Colon (tissue), 2 donors: ENCODE measurements at regions not wholly inside any gene's neighbourhood (a gene's known extent, or its start where the extent isn't known, plus 50 kb on each side); places are given as distances from the start of the nearest gene placed in this dataset.
"Not testable (repeated sequence)": the region's sequence is repeated elsewhere in the genome, so short reads cannot be mapped to it uniquely, and the experiment has no call there.

Experiments
- FAIRE-seq: peaks from 2 replicates; lab custom pipeline; 2012; peaks lifted over from hg19 to GRCh38; lab: Jason Lieb, UNC
- donor health status: control.
- donor health status: control.

DNA sequence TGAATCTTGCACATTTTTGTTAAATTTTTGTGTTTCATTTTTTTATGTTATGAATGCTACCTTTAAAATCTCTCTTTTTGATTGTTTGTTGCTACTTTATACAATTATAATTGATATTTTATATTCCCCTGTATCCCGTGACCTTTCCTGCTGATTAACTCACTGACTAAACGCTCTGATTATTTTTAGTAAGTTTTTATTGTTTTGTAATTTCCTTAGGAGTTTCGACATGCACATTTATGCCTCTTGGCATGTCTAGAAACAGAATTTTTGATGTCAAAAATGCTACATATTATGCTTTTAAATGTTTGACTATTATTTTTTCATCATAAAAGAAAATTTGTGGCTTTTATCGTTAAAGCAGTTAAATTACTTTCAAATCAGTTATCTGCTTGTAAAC, 1131.6 kb upstream of the TMEFF2 start:
- no peak for FAIRE-seq

DNA sequence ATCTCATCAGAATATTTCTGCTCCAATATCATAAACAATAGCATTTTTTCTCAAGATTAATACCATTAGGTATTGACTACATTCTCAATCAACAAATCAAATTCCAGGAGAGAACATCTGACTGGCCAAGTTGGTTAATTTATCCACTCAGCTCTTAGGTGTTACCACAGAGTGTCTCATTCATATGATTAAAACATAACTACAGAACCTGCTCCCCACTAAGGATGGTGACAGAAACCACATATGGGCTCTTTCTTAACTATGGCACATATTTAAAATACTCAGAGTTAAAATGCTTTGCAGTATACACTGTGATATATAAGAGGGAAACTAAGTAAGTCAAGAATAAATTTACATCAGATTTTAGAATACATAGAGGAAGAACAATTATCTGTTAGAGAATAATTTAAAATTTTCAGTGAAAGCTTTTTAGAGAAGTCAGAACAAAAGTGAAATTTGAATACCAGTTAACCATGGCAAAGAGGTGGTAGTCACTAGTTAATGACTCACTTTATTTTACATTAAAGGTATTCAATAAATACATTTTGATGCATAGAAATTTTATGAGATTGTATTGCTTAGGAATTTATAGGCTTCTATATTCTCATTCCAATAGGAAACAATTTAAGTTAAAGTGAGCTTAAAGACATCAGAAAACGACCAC, 1120.8 kb upstream of the TMEFF2 start:
- no peak for FAIRE-seq

DNA sequence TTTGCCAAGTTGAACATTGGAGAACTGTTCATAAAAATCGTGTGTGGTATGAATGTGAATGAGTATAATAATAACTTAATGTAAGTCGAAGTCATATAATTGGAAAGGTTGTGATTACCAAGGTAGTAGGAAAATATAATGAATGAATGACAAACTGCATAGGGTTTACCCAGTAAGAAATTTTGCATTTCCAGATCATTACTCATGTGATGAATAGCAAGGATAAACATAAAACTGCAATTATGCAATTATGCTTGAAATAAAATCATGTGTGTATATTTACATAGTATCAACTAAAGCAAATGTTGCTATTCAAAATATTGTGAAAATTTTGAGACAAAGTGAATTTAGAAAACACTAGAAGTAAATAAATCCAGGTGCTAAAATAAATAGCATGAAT, 1108.7 kb upstream of the TMEFF2 start:
- no peak for FAIRE-seq

DNA sequence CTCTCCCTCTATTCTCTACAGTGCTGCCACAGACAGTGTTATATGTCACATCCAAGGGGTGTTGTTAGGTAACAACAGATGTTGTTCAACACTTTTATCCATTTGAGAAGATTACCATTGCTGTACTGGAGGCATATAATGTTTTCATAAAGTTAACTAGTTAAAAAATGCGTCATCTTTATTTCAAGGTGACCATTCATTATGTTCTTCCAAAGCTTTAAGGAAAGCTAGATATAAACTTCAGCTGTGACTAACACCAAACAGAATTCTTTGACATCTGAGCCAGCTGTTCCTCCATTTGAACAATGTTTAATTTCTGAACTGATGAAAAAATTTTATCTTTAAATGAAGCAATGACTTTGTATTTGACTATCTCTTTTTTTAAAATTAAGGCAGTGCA, 1099.6 kb upstream of the TMEFF2 start:
- FAIRE-seq: no peak

DNA sequence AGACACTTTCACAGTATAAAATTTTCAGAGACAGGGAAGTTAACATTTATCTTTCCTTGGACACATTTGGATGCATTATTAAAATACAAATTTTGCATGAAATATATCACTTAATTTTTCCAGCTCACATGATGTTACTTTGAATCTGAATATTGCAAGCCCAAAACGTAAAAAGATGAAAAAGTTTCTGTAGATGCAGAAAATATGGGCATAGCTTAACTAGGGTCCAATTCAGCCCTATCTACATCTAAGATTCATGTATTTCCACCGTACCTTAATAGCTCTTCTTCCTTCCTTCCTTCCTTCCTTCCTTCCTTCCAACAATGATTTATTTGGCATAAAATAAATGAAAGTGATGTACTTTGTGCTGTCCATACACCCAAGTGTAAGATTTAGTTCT, 1084.6 kb upstream of the TMEFF2 start:
- no peak for FAIRE-seq

DNA sequence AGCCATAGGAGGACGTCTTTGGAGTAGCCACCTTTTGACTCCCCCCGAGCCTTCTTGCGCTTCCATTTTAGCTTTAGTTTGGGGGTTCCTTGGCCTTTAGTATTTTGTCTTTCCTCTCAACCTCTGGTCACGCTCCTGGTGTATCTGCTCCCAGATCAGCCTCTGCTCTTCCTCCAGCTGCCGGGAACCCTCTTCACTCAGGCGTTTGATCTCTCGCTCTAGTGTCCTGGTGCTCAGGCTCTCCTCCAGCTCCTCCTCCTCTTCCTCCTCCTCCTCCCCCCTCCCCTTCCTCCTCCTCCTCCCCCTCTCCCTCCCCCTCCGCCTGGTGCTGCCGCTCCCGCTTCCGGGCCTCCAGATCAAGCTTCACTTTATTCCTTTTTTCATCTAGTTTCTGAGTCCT, 1082.3 kb upstream of the TMEFF2 start:
- no peak for FAIRE-seq

DNA sequence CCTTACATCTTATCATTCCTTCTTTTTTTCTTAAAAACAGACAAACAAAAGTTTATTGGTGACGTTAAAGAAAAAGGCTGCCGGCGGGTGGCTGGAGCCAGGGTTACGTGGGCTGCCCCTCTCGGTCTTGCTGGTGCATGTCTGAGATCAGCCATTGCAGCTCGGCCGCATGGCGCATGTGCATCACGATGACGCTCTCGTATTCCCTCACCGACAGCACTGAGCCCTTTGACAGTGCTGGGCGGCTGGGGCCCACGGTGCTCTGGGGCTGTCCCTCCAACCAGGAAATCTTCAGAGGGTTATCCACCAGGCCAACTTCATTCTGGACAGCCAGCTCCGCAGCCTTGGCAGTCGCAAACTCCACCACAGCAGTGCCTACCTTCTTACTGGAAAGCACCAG, 1081.8 kb upstream of the TMEFF2 start:
- FAIRE-seq: no peak

DNA sequence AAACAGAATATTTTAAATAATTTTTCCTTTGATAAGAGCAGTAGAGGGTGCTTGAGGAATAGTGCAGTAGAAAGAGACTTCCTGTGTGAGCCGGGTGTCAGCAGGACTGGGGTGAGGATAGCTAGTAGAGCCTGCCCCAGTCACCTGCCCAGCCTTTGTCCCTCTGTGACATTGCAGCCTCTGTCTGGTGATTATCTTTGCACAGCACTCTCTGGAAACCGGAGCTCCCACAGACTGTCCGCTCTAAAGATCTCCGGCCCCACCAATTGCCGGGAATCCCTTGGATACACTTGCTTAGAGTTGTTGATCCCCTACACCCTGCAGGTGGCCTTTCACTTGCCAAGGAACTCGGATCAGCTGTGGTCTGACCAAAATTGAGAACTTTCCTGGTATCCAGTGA, 1081.3 kb upstream of the TMEFF2 start:
- no peak for FAIRE-seq

DNA sequence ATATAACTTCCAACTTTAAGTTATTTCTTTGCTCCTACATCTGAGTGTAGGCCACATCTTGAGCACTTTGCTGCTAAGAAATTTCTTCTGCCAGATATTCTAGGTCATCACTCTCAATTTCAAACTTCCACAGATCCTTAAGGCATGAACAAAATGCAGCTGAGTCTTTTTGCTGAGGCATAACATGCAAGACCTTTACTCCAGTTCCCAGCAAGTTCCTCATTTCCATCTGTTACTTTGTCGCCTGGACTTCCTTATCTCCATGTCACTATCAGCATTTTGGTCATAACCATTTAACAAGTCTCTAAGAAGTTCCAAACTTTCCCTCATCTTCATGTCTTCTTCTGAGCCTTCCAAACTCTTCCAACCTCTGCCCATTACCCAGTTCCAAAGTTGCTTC, 1077.3 kb upstream of the TMEFF2 start:
- no peak for FAIRE-seq

DNA sequence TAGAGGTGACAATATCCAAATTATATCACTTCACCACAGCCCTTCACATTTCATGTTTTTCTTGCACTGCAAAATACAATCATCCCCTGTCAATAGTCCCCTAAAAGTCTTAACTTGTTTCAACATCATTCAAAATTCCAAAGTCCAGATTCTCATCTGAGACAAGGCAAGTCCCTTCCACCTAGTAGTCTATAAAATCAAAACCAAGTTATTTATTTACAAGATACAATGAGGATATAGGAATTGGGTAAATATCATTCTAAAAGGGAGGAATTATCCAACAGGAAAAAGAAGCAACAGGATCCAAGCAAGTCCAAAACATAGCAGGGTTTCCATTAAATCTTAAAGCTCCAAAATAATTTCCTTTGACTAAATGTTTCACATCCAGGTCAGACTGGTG, 1076.1 kb upstream of the TMEFF2 start:
- no peak for FAIRE-seq

DNA sequence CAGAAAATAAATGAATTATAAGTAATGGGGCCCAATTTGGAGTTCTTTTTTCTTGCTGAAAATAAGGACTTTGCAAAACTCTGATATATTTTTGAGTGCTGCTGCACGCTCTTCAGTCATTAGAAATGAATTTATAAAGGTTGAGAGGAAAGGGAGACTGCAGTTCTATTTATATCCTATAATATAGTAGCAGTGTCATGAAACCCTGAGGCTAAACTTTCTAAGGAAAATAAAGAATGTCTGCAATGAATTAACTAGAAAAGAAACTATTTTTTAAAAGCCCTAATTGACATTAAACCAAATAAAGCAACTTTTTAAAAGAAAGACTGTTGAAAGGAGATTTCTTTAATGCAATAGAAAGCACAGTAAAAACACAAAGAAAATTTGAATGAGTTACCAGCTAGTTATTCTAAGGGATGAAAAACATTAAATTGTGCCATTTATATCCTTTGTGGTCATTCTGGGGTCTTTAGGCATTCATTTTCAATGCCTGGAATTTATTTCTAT, 1072.8 kb upstream of the TMEFF2 start:
- no peak for FAIRE-seq

DNA sequence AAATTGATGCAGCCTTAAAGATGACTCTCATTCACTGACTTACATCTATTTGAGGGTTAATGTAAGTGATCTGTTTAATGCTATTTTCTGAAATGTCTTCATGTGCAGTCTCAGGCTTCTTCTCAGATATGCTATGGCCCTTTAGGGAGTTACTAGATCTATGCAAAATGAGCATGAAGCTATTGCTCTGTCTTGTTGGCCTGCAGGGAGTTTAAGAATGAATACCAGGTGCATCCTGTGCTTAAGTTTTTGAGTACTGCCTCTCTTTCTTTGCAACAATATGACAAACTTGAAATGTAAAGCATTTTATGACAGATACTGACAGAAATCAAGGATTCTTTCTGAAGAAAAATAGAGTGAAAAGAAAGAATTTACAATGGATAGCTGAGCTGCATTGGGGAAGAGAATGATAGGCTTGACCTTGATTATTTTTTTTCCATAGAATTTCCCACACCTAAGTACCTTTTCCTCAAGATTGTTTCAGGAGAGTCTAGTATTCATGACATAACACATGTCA, 1058.3 kb upstream of the TMEFF2 start:
- FAIRE-seq: no peak

DNA sequence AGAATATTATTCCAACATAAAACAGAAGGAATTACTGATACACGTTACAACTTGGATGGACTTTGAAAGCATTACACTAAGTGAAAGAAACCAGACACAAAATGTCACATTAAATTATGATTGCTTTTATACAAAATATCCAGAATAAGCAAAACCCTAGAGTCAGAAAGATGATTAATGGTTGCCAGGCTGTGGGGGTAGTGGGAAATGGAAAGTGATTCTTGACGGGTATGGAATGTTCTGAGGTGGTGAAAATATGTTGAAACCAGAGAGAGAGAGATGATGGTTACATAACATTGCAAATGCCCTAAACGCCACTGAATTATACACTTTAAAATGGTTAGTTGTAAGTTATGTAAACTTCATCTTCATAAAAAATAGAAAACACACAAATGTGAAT, 1057.2 kb upstream of the TMEFF2 start:
- no peak for FAIRE-seq

DNA sequence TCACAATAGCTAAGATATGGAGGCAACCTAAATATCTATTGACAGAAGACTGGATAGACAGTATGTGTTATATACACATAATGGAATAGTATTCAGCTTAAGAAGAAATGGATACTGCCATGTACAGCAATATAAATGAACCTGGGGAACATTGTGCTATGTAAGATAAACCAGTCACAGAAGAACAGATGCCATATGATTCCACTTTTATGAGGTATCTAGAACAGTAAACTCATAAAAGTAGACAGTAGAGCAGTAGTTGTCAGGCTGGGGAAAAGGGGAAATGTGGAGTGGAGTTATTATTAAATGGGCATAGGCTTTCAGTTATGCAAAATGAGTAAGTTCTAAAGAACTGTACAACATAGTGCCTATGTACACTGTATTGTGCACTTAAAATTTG, 1055.7 kb upstream of the TMEFF2 start:
- FAIRE-seq: no peak

DNA sequence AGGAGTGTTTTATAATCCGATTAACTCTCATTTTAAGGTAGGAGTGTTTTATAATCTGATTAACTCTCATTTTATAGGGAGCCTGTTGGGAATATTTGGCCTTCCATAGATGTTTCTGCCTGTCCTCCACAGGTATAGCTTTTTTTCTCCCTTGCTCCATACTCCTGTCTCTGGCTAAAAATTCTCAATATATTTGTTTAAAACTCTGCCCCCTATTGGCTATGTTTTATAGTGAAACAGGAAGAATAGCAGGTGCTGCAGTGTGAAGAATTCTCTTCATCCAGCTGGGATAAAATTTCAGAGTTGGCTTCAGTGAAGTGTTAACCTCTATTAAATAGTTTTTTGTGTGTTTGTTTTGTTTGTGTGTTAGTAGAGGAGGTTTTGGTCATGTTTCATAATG, 1046.0 kb upstream of the TMEFF2 start:
- no peak for FAIRE-seq

DNA sequence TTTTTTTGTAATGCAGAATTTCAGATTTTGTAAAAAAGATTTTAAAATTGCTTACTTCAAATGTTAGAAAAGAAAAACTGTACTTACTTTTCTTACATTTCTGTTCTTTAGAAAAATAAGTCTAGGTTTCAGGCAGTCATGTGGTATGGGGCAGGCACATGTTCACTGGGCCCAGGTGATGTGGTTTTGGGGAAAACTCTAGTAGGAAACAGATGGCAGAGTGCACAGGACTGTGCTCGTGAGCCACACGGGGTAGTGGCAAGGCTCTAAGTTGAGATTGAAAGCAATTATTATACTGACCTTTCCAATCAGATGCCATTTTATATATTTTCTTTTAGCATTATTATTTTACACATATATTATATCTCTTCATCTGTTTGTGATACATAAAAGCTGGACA, 1036.9 kb upstream of the TMEFF2 start:
- FAIRE-seq: no peak

DNA sequence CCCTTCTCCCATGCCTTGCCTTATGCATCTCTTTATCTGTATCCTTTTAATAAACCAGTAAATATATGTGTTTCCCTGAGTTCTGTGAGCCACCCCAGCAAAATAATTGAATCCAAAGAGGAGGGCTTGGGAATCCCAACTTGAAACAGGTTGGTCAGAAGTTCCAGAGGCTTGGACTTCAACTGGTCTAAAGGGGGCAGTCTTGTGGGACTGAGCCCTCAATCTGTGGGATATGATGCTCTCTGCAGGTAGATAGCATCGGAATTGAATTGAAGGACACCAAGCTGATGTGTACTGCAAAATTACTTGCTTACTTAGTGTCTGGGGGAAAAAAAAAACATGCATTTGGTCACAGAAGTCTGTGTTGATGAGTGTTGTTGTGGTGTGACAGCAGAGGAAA, 1033.5 kb upstream of the TMEFF2 start:
- no peak for FAIRE-seq

DNA sequence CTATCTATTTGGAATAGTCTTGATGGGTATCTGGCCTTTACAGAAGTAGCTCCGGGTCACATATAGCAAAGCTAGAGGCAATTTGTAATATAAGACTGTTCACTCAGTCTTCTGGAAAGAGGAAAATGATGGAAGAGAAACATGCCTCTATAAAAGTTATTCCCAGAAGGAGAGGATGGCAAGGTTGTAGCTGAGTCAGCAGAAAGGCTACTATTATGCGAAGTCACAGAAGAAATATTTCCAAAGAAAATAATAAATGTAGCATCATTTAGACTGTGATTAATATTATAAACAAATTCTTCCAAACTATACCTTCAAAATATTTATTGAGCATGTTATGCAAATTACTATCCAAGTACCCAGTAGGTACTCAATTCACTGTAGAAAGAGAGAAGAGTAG, 1027.7 kb upstream of the TMEFF2 start:
- no peak for FAIRE-seq

DNA sequence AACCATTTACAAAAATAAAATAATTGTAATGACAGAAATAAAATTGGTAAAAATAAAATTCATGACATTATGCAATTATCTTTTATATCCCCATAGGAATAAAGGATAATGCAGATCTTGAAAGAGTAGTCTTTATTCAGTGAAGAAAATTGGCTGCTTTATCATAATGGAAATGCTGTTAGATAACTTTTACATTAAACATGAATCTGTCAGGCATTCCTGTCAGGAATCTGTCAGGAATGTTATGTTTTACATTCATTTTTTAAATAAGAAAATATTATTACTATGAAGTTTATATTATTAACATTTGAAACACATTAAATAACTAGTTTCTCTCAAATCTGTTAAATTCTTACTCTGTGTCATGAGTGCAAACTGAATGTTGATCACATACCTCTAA, 1024.7 kb upstream of the TMEFF2 start:
- no peak for FAIRE-seq

DNA sequence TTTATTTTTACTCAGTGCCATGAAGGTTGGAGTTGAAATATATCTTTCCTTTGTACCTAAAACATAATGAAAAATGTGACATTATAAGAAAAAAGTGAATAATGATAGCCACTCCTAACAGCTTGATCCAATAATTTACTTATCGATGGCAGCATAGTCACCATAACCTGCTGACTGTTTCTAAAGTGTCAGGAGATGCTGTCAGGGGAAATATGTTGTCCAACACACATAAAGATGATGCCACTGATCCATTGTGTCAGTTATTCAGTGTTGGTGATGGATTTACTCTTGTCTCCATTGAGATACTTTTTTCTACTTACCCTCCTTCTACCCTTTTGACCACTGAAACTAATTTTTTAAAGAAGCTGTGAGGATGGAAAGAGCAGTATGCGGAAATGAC, 1006.9 kb upstream of the TMEFF2 start:
- no peak for FAIRE-seq

DNA sequence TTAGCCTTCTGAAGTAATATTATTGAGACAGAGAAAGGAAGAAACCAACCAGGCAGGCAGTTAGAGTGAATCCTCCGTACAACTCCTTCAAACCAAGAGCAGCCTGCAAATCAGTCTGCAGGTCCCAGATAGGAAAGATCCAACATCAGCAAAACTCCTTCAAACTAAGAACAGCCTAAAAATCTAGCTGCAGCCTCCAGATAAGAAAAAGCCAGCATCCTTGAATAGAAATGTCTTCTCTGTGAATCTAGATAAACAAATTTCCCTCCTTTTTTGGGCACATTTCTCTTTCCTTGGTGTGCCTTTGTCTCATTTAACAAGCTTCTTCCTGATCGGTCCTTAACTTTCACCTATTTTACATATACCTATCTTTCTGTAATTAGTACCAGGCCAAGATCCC, 1004.6 kb upstream of the TMEFF2 start:
- no peak for FAIRE-seq

DNA sequence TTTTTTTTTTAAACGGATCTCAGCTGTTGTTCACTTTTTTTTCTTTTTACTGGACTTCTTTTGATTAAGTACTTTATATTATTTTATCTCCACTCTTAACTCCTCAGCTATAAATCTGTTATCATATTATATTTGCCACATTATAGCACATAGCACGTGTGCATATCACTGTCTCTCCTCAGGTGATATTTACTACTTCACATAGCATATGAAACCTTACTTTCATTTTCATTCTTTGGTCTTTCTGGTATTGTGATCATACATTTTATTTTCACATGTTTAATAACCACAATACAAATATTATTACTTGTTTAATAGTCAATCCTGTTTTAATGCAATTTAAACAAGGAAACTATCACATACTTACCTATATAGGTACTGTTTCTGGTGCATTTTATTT, 993.1 kb upstream of the TMEFF2 start:
- FAIRE-seq: no peak

DNA sequence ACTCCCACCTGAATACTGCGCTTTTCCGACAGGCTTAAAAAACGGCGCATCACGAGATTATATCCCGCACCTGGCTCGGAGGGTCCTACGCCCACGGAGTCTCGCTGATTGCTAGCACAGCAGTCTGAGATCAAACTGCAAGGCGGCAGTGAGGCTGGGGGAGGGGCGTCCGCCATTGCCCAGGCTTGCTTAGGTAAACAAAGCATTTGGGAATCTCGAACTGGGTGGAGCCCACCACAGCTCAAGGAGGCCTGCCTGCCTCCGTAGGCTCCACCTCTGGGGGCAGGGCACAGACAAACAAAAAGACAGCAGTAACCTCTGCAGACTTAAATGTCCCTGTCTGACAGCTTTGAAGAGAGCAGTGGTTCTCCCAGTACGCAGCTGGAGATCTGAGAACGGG, 976.2 kb upstream of the TMEFF2 start:
- not testable (repeated sequence) for FAIRE-seq

DNA sequence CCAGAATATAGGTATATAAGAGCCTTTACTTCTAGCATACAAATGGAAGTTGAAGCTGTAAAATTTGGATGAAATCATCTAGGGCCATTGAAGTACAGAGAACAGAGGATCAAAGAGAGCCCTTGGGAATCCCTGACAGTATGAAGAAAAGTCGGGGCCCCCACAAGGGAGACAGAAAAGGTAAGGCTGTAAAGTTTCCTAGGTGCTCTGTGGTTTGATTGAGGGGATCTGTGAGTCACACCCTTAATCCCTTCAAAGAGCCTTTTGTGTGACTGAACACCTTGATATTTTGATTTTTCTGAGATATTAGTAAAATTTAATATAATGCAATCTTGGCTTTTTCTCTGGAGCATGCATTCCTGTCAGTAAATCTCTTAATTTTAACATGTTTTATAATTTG, 961.7 kb upstream of the TMEFF2 start:
- no peak for FAIRE-seq

DNA sequence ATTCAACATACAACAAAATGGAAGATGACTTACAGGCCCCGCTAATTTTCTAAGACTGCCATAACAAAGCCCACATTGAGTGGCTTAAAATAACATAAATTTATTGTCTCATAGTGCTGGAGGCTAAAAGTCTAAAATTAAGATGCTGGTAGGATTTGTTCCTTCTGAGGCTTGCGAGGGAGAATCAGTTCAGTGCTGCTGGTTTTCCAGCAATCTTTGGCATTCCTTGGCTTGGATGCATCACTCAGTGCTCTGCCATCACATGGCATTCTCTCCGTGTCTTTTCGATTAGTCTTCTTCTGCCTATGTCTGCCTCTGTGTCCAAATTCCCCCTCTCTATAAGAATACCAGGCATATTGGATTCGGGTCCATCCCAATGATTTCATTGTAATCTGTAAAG, 959.3 kb upstream of the TMEFF2 start:
- FAIRE-seq: no peak
